Fibroblast of villous mesenchyme (primary cell): ENCODE measurements at regions not wholly inside any gene's neighbourhood (a gene's known extent, or its start where the extent isn't known, plus 50 kb on each side); places are given as distances from the start of the nearest gene placed in this dataset.

Experiments
- DNase-seq: peaks from one replicate; pipeline ENCODE4 v3.0.0-alpha.2; 2010; ENCODE audit warnings: low read depth
- H3K4me3 ChIP-seq: 2 replicates; pipeline ENCODE4 v1.5.1; 2011; ENCODE audit warnings: low read depth, mild to moderate bottlenecking, low read length
- TF ChIP-seq, protein P1 (sequence below): IDR thresholded peaks from 2 replicates; pipeline ENCODE4 v1.5.1; 2012; ENCODE audit warnings: low read depth, mild to moderate bottlenecking, low read length; ENCODE audit not compliant: insufficient read depth

DNA sequence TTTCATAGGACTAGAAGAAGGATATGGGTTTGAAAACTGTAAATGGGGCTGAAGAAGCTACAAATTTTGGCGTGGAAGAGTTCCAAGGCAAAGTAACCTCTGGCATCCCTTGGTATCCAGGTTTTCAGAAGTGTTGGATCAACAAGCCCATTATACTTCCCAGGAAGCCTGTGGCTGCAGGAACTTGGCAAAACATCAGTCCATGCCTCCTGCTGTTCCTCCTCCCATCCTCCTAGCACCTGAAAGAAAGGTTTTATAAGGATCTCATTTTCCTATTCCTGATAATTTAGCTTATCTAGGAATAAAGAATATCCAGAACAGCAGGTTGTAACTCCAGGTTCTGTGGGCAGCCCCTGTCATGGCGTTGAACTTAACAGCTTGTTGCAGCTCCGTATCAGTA is 72.5 kb upstream of the LPAR1 start:
- TF ChIP-seq, protein P1, sequence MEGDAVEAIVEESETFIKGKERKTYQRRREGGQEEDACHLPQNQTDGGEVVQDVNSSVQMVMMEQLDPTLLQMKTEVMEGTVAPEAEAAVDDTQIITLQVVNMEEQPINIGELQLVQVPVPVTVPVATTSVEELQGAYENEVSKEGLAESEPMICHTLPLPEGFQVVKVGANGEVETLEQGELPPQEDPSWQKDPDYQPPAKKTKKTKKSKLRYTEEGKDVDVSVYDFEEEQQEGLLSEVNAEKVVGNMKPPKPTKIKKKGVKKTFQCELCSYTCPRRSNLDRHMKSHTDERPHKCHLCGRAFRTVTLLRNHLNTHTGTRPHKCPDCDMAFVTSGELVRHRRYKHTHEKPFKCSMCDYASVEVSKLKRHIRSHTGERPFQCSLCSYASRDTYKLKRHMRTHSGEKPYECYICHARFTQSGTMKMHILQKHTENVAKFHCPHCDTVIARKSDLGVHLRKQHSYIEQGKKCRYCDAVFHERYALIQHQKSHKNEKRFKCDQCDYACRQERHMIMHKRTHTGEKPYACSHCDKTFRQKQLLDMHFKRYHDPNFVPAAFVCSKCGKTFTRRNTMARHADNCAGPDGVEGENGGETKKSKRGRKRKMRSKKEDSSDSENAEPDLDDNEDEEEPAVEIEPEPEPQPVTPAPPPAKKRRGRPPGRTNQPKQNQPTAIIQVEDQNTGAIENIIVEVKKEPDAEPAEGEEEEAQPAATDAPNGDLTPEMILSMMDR = no peak
- no peak for DNase-seq

DNA sequence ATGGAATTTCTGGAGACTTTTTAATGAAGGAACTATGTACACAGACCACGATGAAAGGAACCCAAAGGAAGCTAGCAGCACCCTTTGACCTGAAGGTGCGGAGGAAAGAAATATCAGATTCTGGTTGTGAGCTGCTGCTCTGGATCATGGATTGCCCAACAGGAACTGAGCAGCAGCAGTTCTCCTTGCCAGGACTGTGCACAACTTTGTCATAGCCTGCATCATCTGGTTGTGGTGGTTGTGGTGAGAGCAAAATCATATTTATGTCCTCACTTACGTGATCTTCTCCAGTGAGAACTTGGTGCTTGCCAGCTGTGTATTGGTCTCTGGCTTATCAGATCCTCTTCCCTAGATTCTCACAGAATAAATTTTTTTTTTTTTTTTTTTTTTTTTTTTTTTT is 70.7 kb upstream of the LPAR1 start:
- peak; percentile 84 for DNase-seq
- no peak overlapping the region for H3K4me3 ChIP-seq
- TF ChIP-seq, protein P1 = no peak

More for the DNA sequence above, 72.5 kb upstream of the LPAR1 start:
- H3K4me3 ChIP-seq = no peak overlapping the region

DNA sequence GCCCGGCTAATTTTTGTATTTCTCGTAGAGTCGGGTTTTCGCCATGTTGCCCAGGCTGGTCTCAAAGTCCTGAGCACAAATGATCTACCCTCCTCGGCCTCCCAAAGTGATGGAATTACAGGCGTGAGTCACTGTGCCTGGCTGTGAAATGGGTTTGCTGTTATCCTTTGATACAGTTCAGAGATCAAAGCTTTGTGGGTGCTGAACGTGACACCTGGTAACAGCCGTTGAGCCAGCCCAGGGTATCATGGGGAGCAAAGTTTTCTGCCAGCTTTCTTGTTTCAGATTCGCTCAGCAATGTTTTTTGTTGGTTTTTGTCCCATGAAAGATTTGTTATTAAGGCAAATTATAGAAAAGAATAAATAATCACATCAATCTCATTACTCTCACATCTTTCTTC is 68.9 kb upstream of the LPAR1 start:
- no peak overlapping the region for H3K4me3 ChIP-seq
- TF ChIP-seq, protein P1 = no peak
- no peak for DNase-seq

DNA sequence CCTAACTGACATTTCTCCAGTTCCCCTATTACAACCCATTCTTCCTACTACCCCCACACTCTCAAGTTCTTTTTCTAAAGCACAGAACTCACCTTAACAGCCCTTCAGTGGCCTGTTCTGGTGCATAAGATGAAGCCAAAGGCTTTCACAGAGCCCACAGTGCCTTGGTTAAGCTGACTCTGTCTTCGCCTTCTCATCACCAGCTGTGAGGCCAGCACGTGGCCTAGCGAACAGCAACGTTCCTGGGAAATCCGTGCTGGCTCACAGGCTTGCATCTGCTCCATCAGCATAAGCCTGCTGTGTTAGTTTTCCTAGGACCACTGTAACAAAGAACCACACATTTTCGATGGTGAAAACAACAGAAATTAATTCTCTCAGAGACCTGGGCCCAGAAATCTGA is 67.9 kb upstream of the LPAR1 start:
- TF ChIP-seq, protein P1 = no peak
- DNase-seq = no peak
- no peak overlapping the region for H3K4me3 ChIP-seq

DNA sequence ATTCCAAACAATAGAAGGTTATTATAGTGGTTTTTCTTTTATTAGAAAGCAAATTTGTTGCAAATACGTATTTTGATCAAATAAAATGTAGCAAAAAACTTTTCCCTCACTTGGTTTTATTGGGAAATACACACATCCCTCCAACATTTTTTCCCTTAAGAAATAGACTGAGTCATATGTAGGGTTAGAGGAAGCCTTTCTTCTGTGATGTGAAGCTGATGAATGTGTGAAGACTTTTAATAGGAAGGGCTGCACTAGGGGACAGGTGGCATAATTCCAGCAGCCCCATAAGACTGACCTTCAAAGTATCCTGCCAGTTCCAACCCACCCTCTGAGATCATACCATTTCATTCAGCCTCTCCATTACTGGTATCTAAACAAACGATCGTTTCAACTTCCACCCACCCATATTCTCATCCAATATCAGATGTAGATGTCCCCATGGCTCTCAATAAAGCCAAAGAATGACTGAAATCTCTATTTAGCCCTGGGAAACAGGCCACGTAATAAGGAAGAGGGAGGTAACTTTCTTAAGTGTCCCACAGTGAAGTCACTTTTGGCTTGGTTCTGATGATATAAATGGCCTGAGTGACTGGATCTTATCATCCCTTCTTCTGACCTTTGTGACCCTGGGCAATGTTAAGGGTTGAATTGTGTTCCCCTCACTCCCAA is 64.7 kb upstream of the LPAR1 start:
- H3K4me3 ChIP-seq = no peak overlapping the region
- no peak for DNase-seq
- TF ChIP-seq, protein P1 = no peak

DNA sequence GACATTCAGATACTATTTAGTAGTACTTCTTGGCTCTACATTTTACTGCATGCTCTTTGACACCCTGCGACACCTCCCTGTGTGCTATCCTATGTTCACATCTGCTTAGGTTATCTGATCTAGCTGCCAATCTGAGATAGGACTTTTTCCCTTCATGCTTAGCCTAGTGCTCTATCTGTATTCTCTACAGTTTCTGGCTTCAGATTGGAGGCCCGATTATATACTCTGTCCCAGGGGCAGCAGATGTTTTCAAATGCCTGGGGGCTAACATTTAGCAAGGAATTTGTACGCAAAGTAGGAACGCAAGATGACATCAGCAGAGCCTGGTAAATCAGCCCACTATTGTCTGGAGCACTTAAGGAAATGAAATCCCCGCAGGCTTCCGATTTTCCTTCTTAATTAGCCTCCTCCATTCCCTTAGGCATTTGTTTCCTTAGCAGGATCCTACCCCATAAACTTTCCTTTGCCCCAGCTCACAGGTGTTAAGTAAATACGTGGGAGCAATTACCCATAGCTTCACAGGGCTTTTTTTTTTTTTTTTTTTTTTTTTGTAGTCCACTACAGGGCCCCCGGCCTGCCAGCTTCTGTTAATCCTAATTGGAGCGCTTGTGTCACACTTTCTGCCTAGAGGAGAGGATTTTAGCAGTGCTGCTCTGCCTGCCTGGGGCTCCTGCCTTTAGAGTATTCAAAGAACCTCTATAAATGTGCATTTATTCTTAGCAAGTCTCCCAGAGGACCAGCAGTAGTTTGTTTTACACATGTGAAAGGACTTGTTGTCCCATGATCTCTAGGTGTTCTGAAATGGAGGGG is 61.1 kb upstream of the LPAR1 start:
- TF ChIP-seq, protein P1 = no peak
- DNase-seq = no peak
- H3K4me3 ChIP-seq = no peak overlapping the region
